Smooth muscle cell (in vitro differentiated cells): ENCODE measurements at regions not wholly inside any gene's neighbourhood (a gene's known extent, or its start where the extent isn't known, plus 50 kb on each side); places are given as distances from the start of the nearest gene placed in this dataset.

ENCODE experiments used
- DNase-seq: peaks from one replicate; lab custom pipeline; 2025; ENCODE audit not compliant: unreplicated experiment; lab: John Stamatoyannopoulos, UW
- H2AFZ ChIP-seq: fragments of 200-600 bp; sonication (generic); 2 replicates; pipeline ENCODE4 v1.6.0; 2016; ENCODE audit warnings: antibody characterized with exemption, low read depth, mild to moderate bottlenecking
- H3F3A ChIP-seq: fragments of 200-600 bp; sonication (generic); 2 replicates; pipeline ENCODE4 v1.6.0; 2017; ENCODE audit warnings: antibody characterized with exemption, low read depth
- H3K27ac ChIP-seq: fragments of 200-600 bp; sonication (generic); 2 replicates; pipeline ENCODE4 v1.5.1; 2016; ENCODE audit warnings: low read depth, mild to moderate bottlenecking
- H3K27me3 ChIP-seq: fragments of 200-600 bp; sonication (generic); 2 replicates; pipeline ENCODE4 v1.6.1; 2016; ENCODE audit warnings: low read depth, mild to moderate bottlenecking
- H3K36me3 ChIP-seq: fragments of 200-600 bp; sonication (generic); 2 replicates; pipeline ENCODE4 v1.5.1; 2016; ENCODE audit warnings: low read depth
- H3K4me1 ChIP-seq: fragments of 200-600 bp; sonication (generic); 2 replicates; pipeline ENCODE4 v1.5.1; 2016; ENCODE audit warnings: low read depth
- H3K4me2 ChIP-seq: fragments of 200-600 bp; sonication (generic); 2 replicates; pipeline ENCODE4 v1.6.0; 2016; ENCODE audit warnings: mild to moderate bottlenecking
- H3K4me3 ChIP-seq: fragments of 200-600 bp; sonication (generic); 2 replicates; pipeline ENCODE4 v1.5.1; 2016; ENCODE audit warnings: mild to moderate bottlenecking
- H3K79me2 ChIP-seq: fragments of 200-600 bp; sonication (generic); 2 replicates; pipeline ENCODE4 v1.6.0; 2016; ENCODE audit warnings: low read depth, mild to moderate bottlenecking
- H3K9ac ChIP-seq: fragments of 200-600 bp; sonication (generic); 2 replicates; pipeline ENCODE4 v1.6.0; 2016; ENCODE audit warnings: low read depth
- H3K9me3 ChIP-seq: fragments of 200-600 bp; sonication (generic); replicated peaks from 2 replicates; pipeline ENCODE4 v1.5.1; 2016; ENCODE audit warnings: low read depth
- H4K20me1 ChIP-seq: fragments of 200-600 bp; sonication (generic); 2 replicates; pipeline ENCODE4 v1.6.0; 2016; ENCODE audit warnings: low read depth
- WGBS: methylation state at CpG from one replicate; pipeline ENCODE4 v1.1.7; 2016; ENCODE audit warnings: low lambda C conversion rate; 5-methylcytosine and 5-hydroxymethylcytosine counted together
- TF ChIP-seq, protein P1 (sequence below): fragments of 200-600 bp; sonication (generic); IDR thresholded peaks from 2 replicates; pipeline ENCODE4 v1.5.1; 2017; ENCODE audit warnings: borderline replicate concordance, mild to moderate bottlenecking, antibody characterized with exemption; ENCODE audit not compliant: insufficient read depth, poor library complexity, severe bottlenecking

DNA sequence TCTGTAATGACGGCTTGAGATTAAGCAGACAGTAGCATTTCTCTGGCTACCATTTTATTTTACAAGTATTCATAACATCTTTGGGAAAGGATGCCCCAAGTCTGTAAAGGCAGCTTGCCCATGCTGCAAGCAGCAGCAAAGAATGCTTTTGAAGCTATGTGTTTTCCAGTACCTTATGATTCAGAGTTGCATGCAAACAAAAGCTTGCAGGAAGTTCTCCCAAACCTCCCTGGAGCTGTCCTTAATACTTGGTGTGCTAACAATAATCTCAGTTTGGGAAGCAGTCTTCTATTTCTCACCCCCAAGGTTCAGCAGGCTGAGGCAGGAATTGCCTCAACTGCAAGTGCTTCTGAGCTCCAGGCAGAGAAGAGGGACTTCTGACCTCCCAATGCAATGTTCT lies 60.8 kb downstream of the CCNA1 start:
- Histone ChIP-seq H3F3A (no peaks in the 10 kb centered on the region), H3K27me3 (peaks cover 43% of the 10 kb centered on the region), H3K36me3 (no peaks in the 10 kb centered on the region)

DNA sequence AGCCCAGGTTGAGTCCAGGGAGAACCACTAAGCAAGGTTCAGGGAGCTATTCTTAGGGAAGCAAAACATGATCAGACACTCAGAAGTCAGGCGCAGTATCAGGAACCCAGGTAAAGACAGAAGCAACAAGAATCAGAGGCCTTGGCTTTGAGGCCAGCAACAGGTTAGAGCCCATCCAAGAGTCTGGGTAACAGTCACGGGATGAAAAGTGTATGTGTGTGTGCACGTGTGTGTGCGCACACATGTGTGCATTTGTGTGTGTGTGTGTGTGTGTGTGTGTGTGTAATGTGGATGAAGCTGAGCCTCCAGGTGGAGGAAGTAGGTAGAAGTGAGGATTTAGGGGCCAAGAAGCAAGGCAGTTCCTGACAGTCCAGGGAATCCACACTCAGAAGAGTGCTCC lies 63.1 kb downstream of the CCNA1 start:
- 91% methylated on average over 4 of the region's 4 CpGs for WGBS
- no peaks in the 10 kb centered on the region for H4K20me1 ChIP-seq

More for the DNA sequence above, 60.8 kb downstream of the CCNA1 start:
- no peak overlapping the region for H3K4me2 ChIP-seq
- 74% methylated on average over 1 of the region's 1 CpG for WGBS
- no peaks in the 10 kb centered on the region for H3K9me3 ChIP-seq
- H4K20me1 ChIP-seq, result no peaks in the 10 kb centered on the region
- no peaks in the 10 kb centered on the region for H3K79me2 ChIP-seq
- no peak overlapping the region for H2AFZ ChIP-seq
- DNase-seq, result no peak
- TF ChIP-seq, protein P1, sequence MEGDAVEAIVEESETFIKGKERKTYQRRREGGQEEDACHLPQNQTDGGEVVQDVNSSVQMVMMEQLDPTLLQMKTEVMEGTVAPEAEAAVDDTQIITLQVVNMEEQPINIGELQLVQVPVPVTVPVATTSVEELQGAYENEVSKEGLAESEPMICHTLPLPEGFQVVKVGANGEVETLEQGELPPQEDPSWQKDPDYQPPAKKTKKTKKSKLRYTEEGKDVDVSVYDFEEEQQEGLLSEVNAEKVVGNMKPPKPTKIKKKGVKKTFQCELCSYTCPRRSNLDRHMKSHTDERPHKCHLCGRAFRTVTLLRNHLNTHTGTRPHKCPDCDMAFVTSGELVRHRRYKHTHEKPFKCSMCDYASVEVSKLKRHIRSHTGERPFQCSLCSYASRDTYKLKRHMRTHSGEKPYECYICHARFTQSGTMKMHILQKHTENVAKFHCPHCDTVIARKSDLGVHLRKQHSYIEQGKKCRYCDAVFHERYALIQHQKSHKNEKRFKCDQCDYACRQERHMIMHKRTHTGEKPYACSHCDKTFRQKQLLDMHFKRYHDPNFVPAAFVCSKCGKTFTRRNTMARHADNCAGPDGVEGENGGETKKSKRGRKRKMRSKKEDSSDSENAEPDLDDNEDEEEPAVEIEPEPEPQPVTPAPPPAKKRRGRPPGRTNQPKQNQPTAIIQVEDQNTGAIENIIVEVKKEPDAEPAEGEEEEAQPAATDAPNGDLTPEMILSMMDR, result no peak
- no peak overlapping the region for H3K9ac ChIP-seq
- no peak overlapping the region for H3K27ac ChIP-seq
- no peak overlapping the region for H3K4me3 ChIP-seq
- no peaks in the 10 kb centered on the region for H3K4me1 ChIP-seq

GRCh38 chr13:36509369-36509768 lies 77.1 kb downstream of the CCNA1 start:
- H2AFZ ChIP-seq, result no peak overlapping the region
- H3F3A ChIP-seq, result no peaks in the 10 kb centered on the region
- DNase-seq, result no peak
- H3K9ac ChIP-seq, result no peak overlapping the region
- H3K27ac ChIP-seq, result no peak overlapping the region
- H3K36me3 ChIP-seq, result no peaks in the 10 kb centered on the region
- no peaks in the 10 kb centered on the region for H3K4me1 ChIP-seq
- no peaks in the 10 kb centered on the region for H3K9me3 ChIP-seq
- H3K79me2 ChIP-seq, result no peaks in the 10 kb centered on the region
- no peak overlapping the region for H3K4me3 ChIP-seq
- WGBS, result 50% methylated on average over 3 of the region's 3 CpGs
- TF ChIP-seq, protein P1, result no peak
- no peaks in the 10 kb centered on the region for H4K20me1 ChIP-seq
- H3K27me3 ChIP-seq, result no peaks in the 10 kb centered on the region
- no peak overlapping the region for H3K4me2 ChIP-seq

More for the DNA sequence above, 63.1 kb downstream of the CCNA1 start:
- Histone ChIP-seq H3F3A (no peaks in the 10 kb centered on the region), H3K4me3 (no peak overlapping the region), H3K27me3 (peaks cover 39% of the 10 kb centered on the region), H3K79me2 (no peaks in the 10 kb centered on the region), H3K9ac (no peak overlapping the region), H3K9me3 (no peaks in the 10 kb centered on the region), H3K36me3 (no peaks in the 10 kb centered on the region), H3K4me1 (no peaks in the 10 kb centered on the region), H2AFZ (no peak overlapping the region), H3K4me2 (no peak overlapping the region), H3K27ac (no peak overlapping the region)
- TF ChIP-seq, protein P1, result no peak
- DNase-seq, result no peak

- Histone ChIP-seq H2AFZ (no peak overlapping the region), H3K79me2 (no peaks in the 10 kb centered on the region), H3K27me3 (no peaks in the 10 kb centered on the region), H3K4me3 (no peak overlapping the region), H3F3A (no peaks in the 10 kb centered on the region), H3K4me2 (no peak overlapping the region), H3K27ac (no peak overlapping the region), H3K4me1 (no peaks in the 10 kb centered on the region), H3K9ac (no peak overlapping the region), H4K20me1 (no peaks in the 10 kb centered on the region), H3K9me3 (no peaks in the 10 kb centered on the region), H3K36me3 (no peaks in the 10 kb centered on the region)
- 85% methylated on average over 5 of the region's 5 CpGs for WGBS
- no peak for DNase-seq
- TF ChIP-seq, protein P1, result no peak
These were observed 80.5 kb downstream of the CCNA1 start for GRCh38 chr13:36512771-36513170.
